GM18873 (cell line): ENCODE measurements at regions not wholly inside any gene's neighbourhood (a gene's known extent, or its start where the extent isn't known, plus 50 kb on each side); places are given as distances from the start of the nearest gene placed in this dataset.

ENCODE experiments used
- ATAC-seq: cut with Tn5 transposase; IDR thresholded peaks from one replicate; pipeline ENCODE4 v1.9.1; 2021; ENCODE audit warnings: mild to moderate bottlenecking, moderate library complexity, moderate number of reproducible peaks; ENCODE audit not compliant: unreplicated experiment, low FRiP score

- no peak for ATAC-seq
Observed at GRCh38 chr2:56688661-56689060, 504.9 kb downstream of the CCDC85A start.

DNA sequence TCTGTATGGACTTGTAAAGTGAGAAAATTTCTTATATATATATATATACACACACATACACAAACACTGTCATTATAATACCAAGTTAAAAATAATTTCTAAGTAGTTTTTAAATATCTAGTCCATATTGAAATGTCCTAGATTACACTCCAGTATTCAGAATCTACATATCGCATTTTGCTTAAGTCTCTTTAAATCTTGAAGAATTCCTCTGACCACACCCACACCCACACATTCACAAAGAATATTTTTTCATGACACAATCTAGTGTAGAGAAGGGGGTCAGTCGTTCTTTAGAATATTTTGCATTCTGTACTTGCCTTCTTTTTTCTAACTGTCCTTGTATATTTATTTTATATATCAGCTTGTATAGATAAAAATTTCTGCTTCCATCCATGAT, 509.7 kb downstream of the CCDC85A start:
- ATAC-seq, result no peak

DNA sequence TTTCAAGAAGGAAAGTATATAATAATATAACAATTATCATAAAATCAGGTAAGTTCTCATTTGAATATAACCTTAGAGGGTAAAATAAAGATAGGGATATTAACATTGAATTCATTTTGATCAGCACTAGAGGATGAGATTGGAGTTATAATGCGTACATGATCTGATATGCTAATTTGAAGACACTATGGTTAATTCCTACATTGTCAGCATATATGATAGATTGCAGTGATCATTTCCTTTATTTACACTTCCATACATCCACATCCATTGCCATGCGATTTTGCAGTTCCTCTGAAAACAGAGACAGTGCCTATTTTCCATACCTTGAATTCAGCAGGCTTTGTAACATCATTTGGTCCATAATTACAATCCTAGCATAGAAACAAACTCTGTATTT, 519.2 kb downstream of the CCDC85A start:
- no peak for ATAC-seq

DNA sequence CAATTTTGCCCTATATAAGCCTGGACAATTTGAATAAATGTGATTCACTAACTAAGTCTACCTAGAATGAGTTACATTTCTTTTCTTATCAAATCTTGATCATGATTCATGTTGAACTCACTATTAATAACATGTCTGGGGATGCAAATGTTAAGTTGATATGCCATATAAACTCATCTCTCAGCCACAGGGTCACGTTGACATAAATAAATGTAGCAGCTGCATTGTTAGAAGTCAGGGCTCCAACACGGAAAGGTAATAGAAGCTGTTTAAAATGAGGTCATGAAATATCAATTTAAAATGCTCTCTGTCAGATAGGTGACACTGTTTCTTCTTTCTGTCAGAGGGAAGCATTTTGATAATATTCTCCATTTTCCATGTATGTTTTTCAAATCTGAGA, 521.9 kb downstream of the CCDC85A start:
- ATAC-seq, result no peak

GRCh38 chr2:56707218-56707617, 523.4 kb downstream of the CCDC85A start:
- no peak for ATAC-seq

- ATAC-seq, result no peak
Observed at GRCh38 chr2:56707650-56708049, 523.9 kb downstream of the CCDC85A start.

DNA sequence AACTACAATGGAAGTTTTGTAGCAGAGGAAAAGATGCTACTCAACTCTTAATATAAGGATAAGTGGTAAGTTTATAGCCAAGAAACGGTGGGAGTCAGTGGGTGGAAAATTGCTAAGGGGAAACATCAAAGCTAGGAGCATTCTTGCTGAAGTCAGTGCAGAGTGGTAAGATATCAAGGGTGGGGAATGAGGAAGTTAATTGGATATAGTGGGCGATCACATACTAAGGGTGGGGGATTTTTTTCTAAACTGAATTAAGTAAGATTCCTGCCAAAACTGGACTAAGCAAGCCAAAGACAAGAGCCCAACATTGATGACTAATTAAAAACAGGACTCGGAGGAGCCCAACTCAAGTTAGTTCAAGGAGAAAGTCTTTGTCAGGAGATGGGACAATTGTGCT, 525.4 kb downstream of the CCDC85A start:
- no peak for ATAC-seq

DNA sequence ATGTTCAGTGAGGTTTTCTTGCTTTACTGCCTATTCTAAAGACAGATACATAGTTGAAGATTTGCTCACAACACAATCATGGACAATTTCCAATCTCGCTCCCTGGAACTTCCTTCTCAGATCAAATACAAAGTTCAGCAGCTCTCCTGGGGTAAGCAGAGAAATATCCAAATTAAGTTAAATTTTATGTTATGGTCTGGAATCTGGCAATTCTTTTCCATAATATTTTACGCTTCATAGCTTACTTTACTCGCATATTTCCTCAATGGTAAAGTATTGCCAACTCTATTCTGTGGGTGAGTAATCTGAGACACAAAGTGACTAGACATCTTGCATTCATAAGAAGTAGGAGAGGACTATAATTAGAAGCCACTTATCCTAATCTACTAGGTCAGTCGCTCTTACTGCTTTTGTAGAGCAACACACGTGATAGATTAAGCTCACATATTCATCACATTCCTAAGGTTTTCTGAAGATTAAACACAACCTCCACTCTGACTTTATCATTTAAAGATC, 529.4 kb downstream of the CCDC85A start:
- no peak for ATAC-seq

- no peak for ATAC-seq
Observed at GRCh38 chr2:56713978-56714377, 530.2 kb downstream of the CCDC85A start.

GRCh38 chr2:56714400-56714799, 530.6 kb downstream of the CCDC85A start:
- no peak for ATAC-seq

- no peak for ATAC-seq
Observed at GRCh38 chr2:56715683-56716082, 531.9 kb downstream of the CCDC85A start.

GRCh38 chr2:56718413-56718812, 534.6 kb downstream of the CCDC85A start:
- no peak for ATAC-seq

- ATAC-seq, result no peak
Observed at GRCh38 chr2:56729212-56729611, 545.4 kb downstream of the CCDC85A start.

DNA sequence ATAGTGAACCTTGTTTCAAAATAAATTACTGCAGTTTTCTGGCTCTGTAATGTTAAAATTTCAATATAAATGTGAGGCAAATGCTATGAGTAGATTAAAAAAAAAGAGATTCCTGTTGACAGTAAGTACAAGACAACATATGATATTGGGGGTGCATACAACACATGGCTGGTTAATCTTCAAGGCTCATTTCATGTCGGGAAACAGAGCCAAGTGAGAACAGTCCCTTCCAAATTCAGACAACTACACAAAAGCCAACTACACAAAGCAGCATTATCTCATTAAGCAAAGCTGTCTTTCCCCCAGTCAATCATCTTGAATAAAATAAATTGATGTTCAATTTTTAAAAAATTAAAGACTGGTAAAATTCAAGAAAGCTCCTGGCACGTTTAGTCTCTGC, 549.2 kb downstream of the CCDC85A start:
- ATAC-seq, result no peak

DNA sequence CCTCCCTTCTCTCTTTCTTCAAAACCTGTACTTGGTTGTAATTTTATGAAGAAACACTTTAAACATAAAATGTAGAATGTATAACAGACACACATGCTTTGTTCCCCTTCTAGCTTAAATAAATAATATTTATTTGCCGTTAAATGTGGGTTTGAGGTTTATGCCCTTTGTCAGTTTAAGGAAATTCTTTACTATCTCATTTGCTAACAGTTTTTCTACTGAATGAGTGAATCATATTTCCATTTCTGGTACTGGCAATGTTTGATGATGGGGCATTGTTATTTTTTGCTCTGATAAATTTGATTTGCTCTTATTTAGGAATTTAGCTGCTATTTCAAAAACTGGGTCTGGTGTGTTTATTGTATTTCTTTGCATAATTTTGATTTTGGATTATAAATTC, 555.6 kb downstream of the CCDC85A start:
- ATAC-seq, result no peak

GRCh38 chr2:56741601-56742102, 557.9 kb downstream of the CCDC85A start:
- ATAC-seq, result no peak

GRCh38 chr2:56743807-56744206, 560.0 kb downstream of the CCDC85A start:
- ATAC-seq, result no peak

DNA sequence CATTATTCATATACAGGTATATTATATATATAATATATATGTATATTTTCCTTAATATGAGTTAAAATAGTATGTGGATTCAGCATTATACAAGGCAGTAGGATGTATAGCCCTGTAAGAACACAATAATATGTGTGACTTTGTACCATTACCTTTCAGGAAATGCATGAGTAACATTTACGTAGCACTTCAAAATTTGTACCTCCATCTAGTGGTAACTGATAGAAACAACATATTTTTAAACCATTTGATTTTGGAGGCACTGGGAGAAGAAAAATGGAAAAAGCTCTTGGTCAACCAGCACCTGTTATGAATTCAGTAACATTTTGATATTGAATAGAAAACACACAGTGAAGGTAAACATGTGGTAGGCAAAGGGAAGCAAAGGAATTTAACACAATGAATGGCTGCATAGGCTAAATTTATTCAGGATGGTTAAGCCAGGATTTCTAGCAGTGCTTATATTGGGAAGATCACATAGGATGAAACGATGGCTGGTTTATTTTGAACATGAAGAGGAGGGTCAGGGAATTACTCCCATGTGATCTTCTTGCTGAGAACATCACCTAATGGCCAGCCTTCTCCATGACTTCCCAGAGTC, 565.5 kb downstream of the CCDC85A start:
- no peak for ATAC-seq

- ATAC-seq, result no peak
Observed at GRCh38 chr2:56753182-56753581, 569.4 kb downstream of the CCDC85A start.

DNA sequence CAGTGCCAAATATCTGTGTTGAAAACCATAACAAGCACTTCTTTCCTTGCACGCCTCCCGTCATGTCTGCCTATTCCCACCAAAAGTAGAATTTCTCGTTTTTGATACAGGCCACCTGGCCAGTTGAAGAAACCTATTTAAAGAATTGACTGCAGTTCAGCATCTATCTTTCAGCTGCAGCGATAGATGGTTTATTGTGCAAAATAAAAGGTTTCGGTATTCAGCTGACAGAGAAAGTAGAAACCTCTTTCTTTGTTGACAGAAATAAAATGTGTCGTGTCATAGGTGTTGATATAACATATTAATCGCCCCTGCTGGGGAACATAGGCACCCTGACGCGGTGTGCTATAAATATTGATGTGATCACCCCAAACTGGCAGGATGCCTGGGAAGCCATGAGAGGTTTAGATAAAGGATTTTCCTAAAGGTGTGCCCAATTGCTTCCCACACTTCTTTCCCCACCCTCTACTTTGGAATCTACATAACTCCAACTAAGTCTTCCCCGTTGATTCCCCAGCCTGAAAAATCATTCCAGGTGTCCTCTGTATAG, 570.4 kb downstream of the CCDC85A start:
- no peak for ATAC-seq

DNA sequence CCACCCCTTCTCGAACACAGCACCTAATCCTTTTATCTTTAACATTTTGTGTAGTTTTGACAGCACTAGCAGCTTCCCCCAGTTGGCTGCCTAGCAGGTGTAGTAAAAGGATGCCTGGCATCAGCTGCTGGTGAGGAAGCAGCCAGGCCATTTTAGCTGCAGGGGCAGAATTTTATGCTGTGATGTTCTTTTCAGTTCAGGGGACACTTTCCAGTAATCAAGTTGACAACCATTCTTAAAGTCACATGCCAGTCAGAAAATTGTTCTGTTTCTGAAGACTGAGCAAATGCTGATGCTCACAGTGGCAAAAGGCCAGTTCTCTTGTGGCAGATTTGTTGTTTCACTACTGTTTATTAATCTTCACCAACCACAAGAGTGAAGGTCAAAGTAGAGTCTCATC, 570.8 kb downstream of the CCDC85A start:
- no peak for ATAC-seq

GRCh38 chr2:56757884-56758545, 574.2 kb downstream of the CCDC85A start:
- no peak for ATAC-seq
